Adrenal gland (tissue), 9 donors: ENCODE measurements at regions not wholly inside any gene's neighbourhood (a gene's known extent, or its start where the extent isn't known, plus 50 kb on each side); places are given as distances from the start of the nearest gene placed in this dataset.

Experiments
- DNase-seq, 7 donors: peaks; one replicate each; pipeline ENCODE4 v3.0.0-alpha.2; 2019 to 2020
- H3K27ac ChIP-seq, 5 donors: fragments of 200-600 bp; sonication (generic) in 4 of 5; 1 replicate in 3 of 5; 2 replicates in 2 of 5; pipeline versions ENCODE4 v1.5.1 to v1.8.0; 2016 to 2020; ENCODE audit warnings: mild to moderate bottlenecking in 1 of 5
- H3K27me3 ChIP-seq: fragments of 200-600 bp; 2 replicates; pipeline ENCODE4 v1.8.0; 2021
- H3K36me3 ChIP-seq, 2 donors: fragments of 200-600 bp; replicated peaks in 1 of 2; 1 replicate in 1 of 2; 2 replicates in 1 of 2; pipeline versions ENCODE4 v1.5.1 to v1.8.0; 2018 to 2022
- H3K4me1 ChIP-seq, 2 donors: fragments of 200-600 bp; replicated peaks in 1 of 2; 1 replicate in 1 of 2; 2 replicates in 1 of 2; pipeline versions ENCODE4 v1.5.1 to v1.8.0; 2018 to 2021
- H3K4me3 ChIP-seq, 4 donors: fragments of 200-600 bp; sonication (generic) in 3 of 4; one replicate each; pipeline ENCODE4 v1.5.1; 2016 to 2018
- H3K9me3 ChIP-seq, 3 donors: fragments of 200-600 bp; sonication (generic) in 1 of 3; replicated peaks in 1 of 3; 1 replicate in 2 of 3; 2 replicates in 1 of 3; pipeline versions ENCODE4 v1.5.1 to v1.8.0; 2016 to 2021
- POLR2A ChIP-seq, 2 donors: fragments of 450-650 bp; IDR thresholded peaks; one replicate each; pipeline ENCODE4 v1.6.1; 2017; ENCODE audit warnings: antibody characterized with exemption in 2 of 2, mild to moderate bottlenecking in 2 of 2, moderate library complexity in 1 of 2
- WGBS, 4 donors: extraction: QIAGEN DNeasy Blood & Tissue Kit in 2 of 4; methylation state at CpG; one replicate each; pipeline versions ENCODE4 v1.1.5 to v1.1.7; 2013 to 2017; 5-methylcytosine and 5-hydroxymethylcytosine counted together
- intact Hi-C, 2 donors: fragments of 100-400 bp; cut with DNase I; formaldehyde crosslinking; loops; one replicate each; pipeline versions ENCODE4 v1.14.1 to v1.15.0; 2022 to 2023
- TF ChIP-seq, protein P1 (sequence below), 6 experiments: fragments of 450-650 bp in 4 of 6; fragments of 200-600 bp in 2 of 6; sonication (generic) in 1 of 6; IDR thresholded peaks; 1 replicate in 5 of 6; 2 replicates in 1 of 6; pipeline versions ENCODE4 v1.5.1 to v1.8.0; 2016 to 2021; ENCODE audit warnings: antibody characterized with exemption in 6 of 6, mild to moderate bottlenecking in 2 of 6, moderate library complexity in 1 of 6
- donor health status: healthy with polysubstance abuse.
- donor health status: Bipolar disorder and iron deficiency.
- donor health status: DM: yes; HTN: yes; CAD: no.
- donor health status: DM: no; HTN: no; CAD: no.
- donor health status: DM: no; HTN: no; CAD: no.

- 87 to 91% (median 89%) methylated on average over 12 of the region's 12 CpGs for whole genome bisulfite sequencing, 4 donors
- H3K9me3 ChIP-seq = no peaks in the 10 kb centered on the region
- H3K27ac ChIP-seq = no peak overlapping the region
- H3K36me3 ChIP-seq = no peaks in the 10 kb centered on the region
- H3K27me3 ChIP-seq = no peaks in the 10 kb centered on the region
- H3K4me3 ChIP-seq = no peak overlapping the region
- H3K4me1 ChIP-seq = no peaks in the 10 kb centered on the region
- TF ChIP-seq, protein P1, sequence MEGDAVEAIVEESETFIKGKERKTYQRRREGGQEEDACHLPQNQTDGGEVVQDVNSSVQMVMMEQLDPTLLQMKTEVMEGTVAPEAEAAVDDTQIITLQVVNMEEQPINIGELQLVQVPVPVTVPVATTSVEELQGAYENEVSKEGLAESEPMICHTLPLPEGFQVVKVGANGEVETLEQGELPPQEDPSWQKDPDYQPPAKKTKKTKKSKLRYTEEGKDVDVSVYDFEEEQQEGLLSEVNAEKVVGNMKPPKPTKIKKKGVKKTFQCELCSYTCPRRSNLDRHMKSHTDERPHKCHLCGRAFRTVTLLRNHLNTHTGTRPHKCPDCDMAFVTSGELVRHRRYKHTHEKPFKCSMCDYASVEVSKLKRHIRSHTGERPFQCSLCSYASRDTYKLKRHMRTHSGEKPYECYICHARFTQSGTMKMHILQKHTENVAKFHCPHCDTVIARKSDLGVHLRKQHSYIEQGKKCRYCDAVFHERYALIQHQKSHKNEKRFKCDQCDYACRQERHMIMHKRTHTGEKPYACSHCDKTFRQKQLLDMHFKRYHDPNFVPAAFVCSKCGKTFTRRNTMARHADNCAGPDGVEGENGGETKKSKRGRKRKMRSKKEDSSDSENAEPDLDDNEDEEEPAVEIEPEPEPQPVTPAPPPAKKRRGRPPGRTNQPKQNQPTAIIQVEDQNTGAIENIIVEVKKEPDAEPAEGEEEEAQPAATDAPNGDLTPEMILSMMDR (IDR thresholded peaks at IDR 0.05) = no peak
- TF ChIP-seq POLR2A (IDR thresholded peaks at IDR 0.05) = no peak
- DNase-seq = no peak
- intact Hi-C loops = no loop called here
Observed at GRCh38 chr13:86368924-86369323, 569.7 kb upstream of the SLITRK6 start.

GRCh38 chr13:86377451-86377850 lies 578.2 kb upstream of the SLITRK6 start:
- Histone ChIP-seq H3K27ac (no peak overlapping the region), H3K4me1 (no peaks in the 10 kb centered on the region), H3K27me3 (no peaks in the 10 kb centered on the region), H3K36me3 (no peaks in the 10 kb centered on the region), H3K9me3 (no peaks in the 10 kb centered on the region), H3K4me3 (no peak overlapping the region)
- TF ChIP-seq, protein P1 (IDR thresholded peaks at IDR 0.05) = no peak
- no peak for TF ChIP-seq POLR2A (IDR thresholded peaks at IDR 0.05)
- intact Hi-C loops = no loop called here
- DNase-seq = no peak
- WGBS, 4 donors = 54 to 68% (median 58%) methylated on average over 2 of the region's 2 CpGs

DNA sequence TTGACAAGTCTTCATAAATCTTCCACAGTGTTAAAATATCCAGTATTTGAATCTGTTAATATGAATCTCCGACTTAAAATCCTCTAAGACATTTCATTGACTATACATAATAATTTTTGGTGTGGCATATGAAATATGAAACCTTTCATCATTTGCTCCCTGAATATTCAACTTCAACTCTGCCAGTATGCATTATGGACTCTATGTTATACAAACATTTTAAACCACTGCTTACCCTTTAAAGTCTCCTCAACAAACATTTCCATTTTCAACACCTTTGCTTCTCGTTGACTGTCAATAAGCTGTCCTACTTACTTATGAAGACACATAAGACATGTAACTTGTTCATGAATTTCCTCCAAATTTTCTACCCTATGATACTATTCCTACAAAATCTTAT lies 579.4 kb upstream of the SLITRK6 start:
- no peaks in the 10 kb centered on the region for H3K36me3 ChIP-seq
- H3K27me3 ChIP-seq = no peaks in the 10 kb centered on the region
- 71 to 79% (median 75%) methylated on average over 2 of the region's 2 CpGs for WGBS, 4 donors
- no peak for DNase-seq
- H3K27ac ChIP-seq = no peak overlapping the region
- TF ChIP-seq POLR2A (IDR thresholded peaks at IDR 0.05) = no peak
- TF ChIP-seq, protein P1 (IDR thresholded peaks at IDR 0.05) = no peak
- no peaks in the 10 kb centered on the region for H3K9me3 ChIP-seq
- no peaks in the 10 kb centered on the region for H3K4me1 ChIP-seq
- H3K4me3 ChIP-seq = no peak overlapping the region
- intact Hi-C loops = no loop called here

GRCh38 chr13:86383151-86383550 lies 583.9 kb upstream of the SLITRK6 start:
- H3K27me3 ChIP-seq = no peaks in the 10 kb centered on the region
- WGBS, 4 donors = 75 to 88% (median 79%) methylated on average over 2 to 4 of the region's 4 CpGs
- no peaks in the 10 kb centered on the region for H3K9me3 ChIP-seq
- H3K4me1 ChIP-seq = no peaks in the 10 kb centered on the region
- no peak overlapping the region for H3K4me3 ChIP-seq
- TF ChIP-seq POLR2A (IDR thresholded peaks at IDR 0.05) = no peak
- TF ChIP-seq, protein P1 (IDR thresholded peaks at IDR 0.05) = no peak
- H3K36me3 ChIP-seq = no peaks in the 10 kb centered on the region
- no peak for DNase-seq
- intact Hi-C loops = no loop called here
- no peak overlapping the region for H3K27ac ChIP-seq
